ENCODE measurements at regions not wholly inside any gene's neighbourhood (a gene's known extent, or its start where the extent isn't known, plus 50 kb on each side); places are given as distances from the start of the nearest gene placed in this dataset.

DNA sequence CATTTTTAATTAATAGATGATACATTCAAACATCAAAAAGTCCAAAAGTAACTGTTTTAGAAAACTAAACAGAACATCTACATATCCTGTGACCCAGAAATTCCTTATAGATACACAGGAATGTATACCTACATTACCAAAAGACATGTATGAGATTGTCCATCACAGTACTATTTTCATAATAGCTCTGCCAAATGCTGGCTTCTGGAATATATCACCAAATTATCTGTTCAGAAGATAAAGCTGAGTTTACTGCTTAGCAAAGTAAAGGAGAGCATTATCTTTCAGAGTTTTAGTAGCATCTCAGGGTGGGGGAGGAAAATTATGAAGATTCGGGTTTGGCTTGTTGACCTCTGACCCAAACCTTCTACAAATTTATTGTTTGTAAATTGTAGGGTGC, 368.9 kb upstream of the SLC7A11 start:
- no peak for DNase-seq (ENCODE audit: low read depth)
- TF ChIP-seq, protein P1, sequence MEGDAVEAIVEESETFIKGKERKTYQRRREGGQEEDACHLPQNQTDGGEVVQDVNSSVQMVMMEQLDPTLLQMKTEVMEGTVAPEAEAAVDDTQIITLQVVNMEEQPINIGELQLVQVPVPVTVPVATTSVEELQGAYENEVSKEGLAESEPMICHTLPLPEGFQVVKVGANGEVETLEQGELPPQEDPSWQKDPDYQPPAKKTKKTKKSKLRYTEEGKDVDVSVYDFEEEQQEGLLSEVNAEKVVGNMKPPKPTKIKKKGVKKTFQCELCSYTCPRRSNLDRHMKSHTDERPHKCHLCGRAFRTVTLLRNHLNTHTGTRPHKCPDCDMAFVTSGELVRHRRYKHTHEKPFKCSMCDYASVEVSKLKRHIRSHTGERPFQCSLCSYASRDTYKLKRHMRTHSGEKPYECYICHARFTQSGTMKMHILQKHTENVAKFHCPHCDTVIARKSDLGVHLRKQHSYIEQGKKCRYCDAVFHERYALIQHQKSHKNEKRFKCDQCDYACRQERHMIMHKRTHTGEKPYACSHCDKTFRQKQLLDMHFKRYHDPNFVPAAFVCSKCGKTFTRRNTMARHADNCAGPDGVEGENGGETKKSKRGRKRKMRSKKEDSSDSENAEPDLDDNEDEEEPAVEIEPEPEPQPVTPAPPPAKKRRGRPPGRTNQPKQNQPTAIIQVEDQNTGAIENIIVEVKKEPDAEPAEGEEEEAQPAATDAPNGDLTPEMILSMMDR (IDR thresholded peaks at IDR 0.05; ENCODE audit: low read length, missing control alignments): no peak

DNA sequence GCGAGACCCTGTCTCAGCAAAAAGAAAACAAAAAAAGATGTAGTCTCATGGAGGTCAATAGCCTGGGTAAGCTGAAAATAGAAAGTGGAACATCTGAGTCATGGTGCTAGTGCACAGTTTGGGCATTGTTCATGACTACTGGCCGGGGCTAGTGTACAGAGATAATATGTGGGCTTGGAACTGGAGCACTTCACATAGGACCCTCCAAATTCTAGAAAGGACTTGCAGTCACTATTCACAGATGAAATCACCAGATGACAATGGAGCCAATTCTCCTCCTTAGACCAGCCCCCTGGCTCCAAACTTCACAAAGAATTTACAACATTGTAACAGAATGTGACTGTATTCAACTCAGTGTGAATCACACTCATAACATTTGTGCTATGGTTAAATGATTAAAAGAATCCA, 367.8 kb upstream of the SLC7A11 start:
- DNase-seq (ENCODE audit: low read depth): peak; percentile 73
- no peak overlapping the region for H3K4me3 ChIP-seq (replicated peaks; ENCODE audit: low read depth, low read length)
- TF ChIP-seq, protein P1 (IDR thresholded peaks at IDR 0.05; ENCODE audit: low read length, missing control alignments): no peak

More for the DNA sequence above, 368.9 kb upstream of the SLC7A11 start:
- no peak overlapping the region for H3K4me3 ChIP-seq (replicated peaks; ENCODE audit: low read depth, low read length)

GRCh38 chr4:138604556-138604955, 362.4 kb upstream of the SLC7A11 start:
- H3K4me3 ChIP-seq (replicated peaks; ENCODE audit: low read depth, low read length): no peak overlapping the region
- TF ChIP-seq, protein P1 (IDR thresholded peaks at IDR 0.05; ENCODE audit: low read length, missing control alignments): no peak
- no peak for DNase-seq (ENCODE audit: low read depth)

- no peak overlapping the region for H3K4me3 ChIP-seq (replicated peaks; ENCODE audit: low read depth, low read length)
- TF ChIP-seq, protein P1 (IDR thresholded peaks at IDR 0.05; ENCODE audit: low read length, missing control alignments): no peak
- DNase-seq (ENCODE audit: low read depth): no peak
These were observed 360.5 kb upstream of the SLC7A11 start for GRCh38 chr4:138602664-138603063.

DNA sequence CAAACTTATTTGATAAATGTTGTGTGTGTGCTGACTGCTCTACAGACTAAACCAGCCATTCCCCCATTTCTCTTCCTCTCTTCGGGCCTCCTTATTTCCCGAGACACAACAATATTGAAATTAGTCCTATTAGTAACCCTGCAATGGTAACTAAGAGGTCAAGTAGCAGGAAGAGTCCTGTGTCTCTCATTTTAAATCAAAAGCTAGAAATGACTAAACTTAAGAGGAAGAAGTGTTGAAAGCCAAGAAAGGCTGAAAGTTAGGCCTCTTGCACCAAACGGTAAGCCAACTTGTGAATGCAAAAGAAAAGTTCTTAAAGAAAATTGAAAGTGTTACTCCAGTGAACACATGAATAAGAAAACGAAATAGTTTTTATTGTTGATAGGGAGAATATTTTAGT, 357.8 kb upstream of the SLC7A11 start:
- TF ChIP-seq, protein P1 (IDR thresholded peaks at IDR 0.05; ENCODE audit: low read length, missing control alignments): no peak
- no peak for DNase-seq (ENCODE audit: low read depth)
- no peak overlapping the region for H3K4me3 ChIP-seq (replicated peaks; ENCODE audit: low read depth, low read length)

DNA sequence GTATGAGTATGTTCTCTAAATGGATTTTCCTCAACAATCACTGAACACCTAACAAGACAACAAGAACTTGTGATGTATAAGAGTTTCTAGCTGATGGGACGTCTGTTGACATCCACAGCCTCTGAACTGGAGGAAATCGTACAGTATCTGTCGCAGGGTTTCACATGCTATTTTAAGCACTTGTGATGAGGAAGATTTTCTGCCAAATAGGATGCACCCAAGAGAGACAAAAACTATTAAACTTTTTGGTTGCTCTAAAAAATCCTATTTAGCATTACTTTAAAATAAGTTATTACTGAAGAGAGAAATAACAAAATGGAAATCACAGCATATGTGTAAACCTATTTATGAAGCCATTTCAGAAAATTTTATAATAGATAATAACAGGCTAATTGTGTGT, 356.1 kb upstream of the SLC7A11 start:
- TF ChIP-seq, protein P1 (IDR thresholded peaks at IDR 0.05; ENCODE audit: low read length, missing control alignments): no peak
- H3K4me3 ChIP-seq (replicated peaks; ENCODE audit: low read depth, low read length): no peak overlapping the region
- no peak for DNase-seq (ENCODE audit: low read depth)

GRCh38 chr4:138596896-138597295, 354.7 kb upstream of the SLC7A11 start:
- no peak overlapping the region for H3K4me3 ChIP-seq (replicated peaks; ENCODE audit: low read depth, low read length)
- TF ChIP-seq, protein P1 (IDR thresholded peaks at IDR 0.05; ENCODE audit: low read length, missing control alignments): no peak
- no peak for DNase-seq (ENCODE audit: low read depth)

Measured in fibroblast of pulmonary artery (primary cell).